HFFc6 (cell line): ENCODE measurements at regions not wholly inside any gene's neighbourhood (a gene's known extent, or its start where the extent isn't known, plus 50 kb on each side); places are given as distances from the start of the nearest gene placed in this dataset.

Experiments used
- DNase-seq: peaks from one replicate; pipeline ENCODE4 v3.0.0-alpha.2; 2018
- H3K27ac Mint-ChIP-seq: 2 replicates; pipeline ENCODE4 v1.8.0; 2020; ENCODE audit warnings: mild to moderate bottlenecking, mixed read lengths
- H3K27me3 Mint-ChIP-seq: 2 replicates; pipeline ENCODE4 v1.8.0; 2021; ENCODE audit warnings: mild to moderate bottlenecking, moderate library complexity, mixed read lengths; ENCODE audit not compliant: insufficient read depth
- H3K36me3 Mint-ChIP-seq: 2 replicates; pipeline ENCODE4 v1.8.0; 2021; ENCODE audit warnings: low read depth, mixed read lengths
- H3K4me1 Mint-ChIP-seq: 2 replicates; pipeline ENCODE4 v1.8.0; 2020; ENCODE audit warnings: low read depth, mixed read lengths
- H3K4me3 Mint-ChIP-seq: 2 replicates; pipeline ENCODE4 v1.8.0; 2020; ENCODE audit warnings: mild to moderate bottlenecking, moderate library complexity, mixed read lengths
- H3K9me3 Mint-ChIP-seq: 2 replicates; pipeline ENCODE4 v1.8.0; 2020; ENCODE audit warnings: mild to moderate bottlenecking, mixed read lengths
- TF ChIP-seq, protein P1 (sequence below): fragments of 200-600 bp; sonication (generic); IDR thresholded peaks from 2 replicates; pipeline ENCODE4 v1.5.0; 2021; ENCODE audit warnings: antibody characterized with exemption, mild to moderate bottlenecking

DNA sequence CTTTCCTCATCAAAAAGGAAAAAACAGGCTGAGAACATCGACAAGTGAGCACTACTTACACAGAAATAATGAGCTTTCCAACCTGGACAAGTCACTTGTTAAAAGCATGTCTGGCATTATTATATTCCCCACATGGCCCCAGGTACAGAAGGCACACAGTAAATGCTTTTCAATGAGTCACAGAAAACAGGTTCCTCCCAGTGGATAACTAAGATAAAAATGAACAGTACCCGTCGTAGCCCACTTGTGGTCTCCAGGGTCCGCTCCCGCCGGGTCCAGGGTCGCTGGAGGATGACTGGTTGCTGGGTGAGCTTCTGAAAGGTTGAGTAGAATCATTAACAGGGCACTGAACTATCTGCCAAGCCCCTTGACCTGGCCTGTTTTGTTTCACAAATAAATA is 186.6 kb downstream of the SIPA1L2 start:
- TF ChIP-seq, protein P1, sequence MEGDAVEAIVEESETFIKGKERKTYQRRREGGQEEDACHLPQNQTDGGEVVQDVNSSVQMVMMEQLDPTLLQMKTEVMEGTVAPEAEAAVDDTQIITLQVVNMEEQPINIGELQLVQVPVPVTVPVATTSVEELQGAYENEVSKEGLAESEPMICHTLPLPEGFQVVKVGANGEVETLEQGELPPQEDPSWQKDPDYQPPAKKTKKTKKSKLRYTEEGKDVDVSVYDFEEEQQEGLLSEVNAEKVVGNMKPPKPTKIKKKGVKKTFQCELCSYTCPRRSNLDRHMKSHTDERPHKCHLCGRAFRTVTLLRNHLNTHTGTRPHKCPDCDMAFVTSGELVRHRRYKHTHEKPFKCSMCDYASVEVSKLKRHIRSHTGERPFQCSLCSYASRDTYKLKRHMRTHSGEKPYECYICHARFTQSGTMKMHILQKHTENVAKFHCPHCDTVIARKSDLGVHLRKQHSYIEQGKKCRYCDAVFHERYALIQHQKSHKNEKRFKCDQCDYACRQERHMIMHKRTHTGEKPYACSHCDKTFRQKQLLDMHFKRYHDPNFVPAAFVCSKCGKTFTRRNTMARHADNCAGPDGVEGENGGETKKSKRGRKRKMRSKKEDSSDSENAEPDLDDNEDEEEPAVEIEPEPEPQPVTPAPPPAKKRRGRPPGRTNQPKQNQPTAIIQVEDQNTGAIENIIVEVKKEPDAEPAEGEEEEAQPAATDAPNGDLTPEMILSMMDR = no peak
- Mint-ChIP-seq H3K27ac (no peak overlapping the region), H3K27me3 (0 out of 2 replicates have a peak, but pooled peaks cover 3% of the 10 kb centered on the region), H3K9me3 (peaks cover 45% of the 10 kb centered on the region), H3K4me3 (no peak overlapping the region), H3K36me3 (no peaks in the 10 kb centered on the region; the same call in 1 of the 2 replicates), H3K4me1 (no peaks in the 10 kb centered on the region)
- DNase-seq = no peak

DNA sequence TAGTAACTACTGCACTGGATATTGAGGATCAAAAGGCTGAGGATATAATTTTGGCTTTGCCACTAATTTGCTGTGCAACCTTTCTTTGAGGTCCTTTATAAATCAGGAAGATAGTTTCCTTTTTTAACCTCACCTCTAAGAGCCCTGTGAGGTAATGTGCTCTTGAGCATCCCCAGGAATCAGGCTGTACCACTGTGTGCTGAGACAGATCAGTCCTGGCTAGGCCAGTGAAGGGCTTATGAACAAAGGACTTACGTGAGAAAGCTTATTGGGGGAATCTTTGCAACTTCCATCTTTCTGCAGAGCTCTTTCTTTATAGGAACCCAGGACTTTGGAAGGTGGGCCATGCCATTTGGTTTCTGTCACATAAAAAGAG is 188.9 kb downstream of the SIPA1L2 start:
- DNase-seq = no peak
- Mint-ChIP-seq H3K27ac (no peak overlapping the region), H3K36me3 (no peaks in the 10 kb centered on the region), H3K27me3 (0 out of 2 replicates have a peak, but pooled peaks cover 3% of the 10 kb centered on the region), H3K4me1 (no peaks in the 10 kb centered on the region), H3K4me3 (no peak overlapping the region), H3K9me3 (peaks cover 44% of the 10 kb centered on the region)
- TF ChIP-seq, protein P1 = no peak

GRCh38 chr1:232440325-232441035 is 189.5 kb downstream of the SIPA1L2 start:
- no peak overlapping the region for H3K27ac Mint-ChIP-seq

DNA sequence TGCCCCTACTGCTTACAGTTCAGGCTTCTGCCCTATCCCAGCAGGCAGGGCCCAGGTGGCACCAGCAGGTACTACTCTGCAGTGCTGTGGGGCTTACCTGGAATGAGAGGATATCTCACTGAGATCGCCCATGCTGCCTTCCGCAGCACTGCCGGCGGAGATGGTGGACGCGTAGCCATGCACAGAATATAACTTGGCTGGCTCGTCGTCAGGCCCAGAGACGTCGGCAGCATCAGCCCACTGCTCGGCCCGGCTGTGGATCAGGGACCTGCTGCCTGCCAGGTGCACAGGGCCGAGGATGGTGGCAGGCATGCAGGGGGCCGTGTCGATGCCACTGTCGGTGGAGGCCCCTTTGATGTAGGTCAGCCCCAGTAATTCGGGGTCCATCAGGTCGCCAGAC is 190.9 kb downstream of the SIPA1L2 start:
- no peak for DNase-seq
- H3K4me3 Mint-ChIP-seq = no peak overlapping the region
- no peaks in the 10 kb centered on the region for H3K4me1 Mint-ChIP-seq
- H3K36me3 Mint-ChIP-seq = no peaks in the 10 kb centered on the region
- H3K27me3 Mint-ChIP-seq = 0 out of 2 replicates have a peak, but pooled peaks cover 3% of the 10 kb centered on the region
- peaks cover 64% of the 10 kb centered on the region for H3K9me3 Mint-ChIP-seq
- TF ChIP-seq, protein P1 = no peak
- H3K27ac Mint-ChIP-seq = no peak overlapping the region

More at GRCh38 chr1:232440325-232441035, 189.5 kb downstream of the SIPA1L2 start:
- Mint-ChIP-seq H3K4me1 (no peaks in the 10 kb centered on the region), H3K36me3 (no peaks in the 10 kb centered on the region), H3K4me3 (no peak overlapping the region), H3K27me3 (0 out of 2 replicates have a peak, but pooled peaks cover 3% of the 10 kb centered on the region), H3K9me3 (peaks cover 49% of the 10 kb centered on the region)
- TF ChIP-seq, protein P1 = no peak
- DNase-seq = no peak

- H3K4me3 Mint-ChIP-seq = no peak overlapping the region
- H3K27ac Mint-ChIP-seq = no peak overlapping the region
Measured at GRCh38 chr1:232438476-232438875, 191.5 kb downstream of the SIPA1L2 start.

More at GRCh38 chr1:232438476-232438875, 191.5 kb downstream of the SIPA1L2 start:
- H3K9me3 Mint-ChIP-seq = peaks cover 62% of the 10 kb centered on the region
- H3K4me1 Mint-ChIP-seq = no peaks in the 10 kb centered on the region
- 0 out of 2 replicates have a peak, but pooled peaks cover 3% of the 10 kb centered on the region for H3K27me3 Mint-ChIP-seq
- H3K36me3 Mint-ChIP-seq = no peaks in the 10 kb centered on the region
- no peak for DNase-seq
- TF ChIP-seq, protein P1 = no peak
